ENCODE measurements at regions not wholly inside any gene's neighbourhood (a gene's known extent, or its start where the extent isn't known, plus 50 kb on each side); places are given as distances from the start of the nearest gene placed in this dataset.

GRCh38 chr9:88697764-88698432 lies 162.9 kb downstream of the NXNL2 start:
- Histone ChIP-seq H3K27ac (no peak overlapping the region), H3K4me1 (no peaks in the 10 kb centered on the region), H3K27me3 (no peaks in the 10 kb centered on the region), H3K9me3 (no peaks in the 10 kb centered on the region), H3K36me3 (no peaks in the 10 kb centered on the region), H3K4me3 (no peak overlapping the region)
- intact Hi-C loops (cut with DNase I; ENCODE audit: low total_unique reads), result no loop called here
- no peak for TF ChIP-seq CTCF (IDR thresholded peaks at IDR 0.05)
- no peak for TF ChIP-seq POLR2A (IDR thresholded peaks at IDR 0.05)
- no peak for DNase-seq

- Histone ChIP-seq H3K9me3 (no peaks in the 10 kb centered on the region), H3K4me1 (no peaks in the 10 kb centered on the region), H3K36me3 (no peaks in the 10 kb centered on the region), H3K27me3 (no peaks in the 10 kb centered on the region), H3K27ac (no peak overlapping the region), H3K4me3 (no peak overlapping the region)
- no peak for DNase-seq
- TF ChIP-seq POLR2A (IDR thresholded peaks at IDR 0.05) (no peak), CTCF (IDR thresholded peaks at IDR 0.05) (no peak)
- intact Hi-C loops (cut with DNase I; ENCODE audit: low total_unique reads), result no loop called here
Observed at GRCh38 chr9:88702985-88703384, 168.0 kb downstream of the NXNL2 start.

- TF ChIP-seq CTCF (IDR thresholded peaks at IDR 0.05) (no peak), POLR2A (IDR thresholded peaks at IDR 0.05) (no peak)
- Histone ChIP-seq H3K4me1 (no peaks in the 10 kb centered on the region), H3K4me3 (no peak overlapping the region), H3K27ac (no peak overlapping the region), H3K36me3 (no peaks in the 10 kb centered on the region), H3K9me3 (no peaks in the 10 kb centered on the region), H3K27me3 (no peaks in the 10 kb centered on the region)
- intact Hi-C loops (cut with DNase I; ENCODE audit: low total_unique reads), result no loop called here
- no peak for DNase-seq
Observed at GRCh38 chr9:88706193-88707113, 171.5 kb downstream of the NXNL2 start.

GRCh38 chr9:88710449-88710848 lies 175.5 kb downstream of the NXNL2 start:
- Histone ChIP-seq H3K4me1 (no peaks in the 10 kb centered on the region), H3K27me3 (no peaks in the 10 kb centered on the region), H3K4me3 (no peak overlapping the region), H3K27ac (no peak overlapping the region), H3K9me3 (no peaks in the 10 kb centered on the region), H3K36me3 (no peaks in the 10 kb centered on the region)
- no peak for TF ChIP-seq CTCF (IDR thresholded peaks at IDR 0.05)
- no peak for TF ChIP-seq POLR2A (IDR thresholded peaks at IDR 0.05)
- intact Hi-C loops (cut with DNase I; ENCODE audit: low total_unique reads), result no loop called here
- DNase-seq, result no peak

- Histone ChIP-seq H3K27ac (no peak overlapping the region), H3K36me3 (no peaks in the 10 kb centered on the region), H3K4me1 (no peaks in the 10 kb centered on the region), H3K27me3 (no peaks in the 10 kb centered on the region), H3K4me3 (no peak overlapping the region), H3K9me3 (no peaks in the 10 kb centered on the region)
- intact Hi-C loops (cut with DNase I; ENCODE audit: low total_unique reads), result no loop called here
- DNase-seq, result no peak
- TF ChIP-seq CTCF (IDR thresholded peaks at IDR 0.05) (no peak), POLR2A (IDR thresholded peaks at IDR 0.05) (no peak)
Observed at GRCh38 chr9:88711719-88712118, 176.7 kb downstream of the NXNL2 start.
